ENCODE measurements at regions not wholly inside any gene's neighbourhood (a gene's known extent, or its start where the extent isn't known, plus 50 kb on each side); places are given as distances from the start of the nearest gene placed in this dataset.

GRCh38 chr5:60522292-60522905, 177.6 kb downstream of the DEPDC1B start:
- no peak for TF ChIP-seq GATA2 (IDR thresholded peaks at IDR 0.05; ENCODE audit: low read depth, low read length)
- TF ChIP-seq GATA3 (IDR thresholded peaks at IDR 0.05; ENCODE audit: low read depth, low read length) = no peak

Measured in SH-SY5Y (cell line).